SH-SY5Y (cell line): ENCODE measurements at regions not wholly inside any gene's neighbourhood (a gene's known extent, or its start where the extent isn't known, plus 50 kb on each side); places are given as distances from the start of the nearest gene placed in this dataset.

ENCODE experiments used
- GATA2 ChIP-seq: IDR thresholded peaks from 2 replicates; pipeline ENCODE4 v1.6.1; 2011; ENCODE audit warnings: mild to moderate bottlenecking, low read depth, low read length
- GATA3 ChIP-seq: IDR thresholded peaks from 2 replicates; pipeline ENCODE4 v1.6.1; 2011; ENCODE audit warnings: low read depth, mild to moderate bottlenecking, low read length, moderate library complexity

DNA sequence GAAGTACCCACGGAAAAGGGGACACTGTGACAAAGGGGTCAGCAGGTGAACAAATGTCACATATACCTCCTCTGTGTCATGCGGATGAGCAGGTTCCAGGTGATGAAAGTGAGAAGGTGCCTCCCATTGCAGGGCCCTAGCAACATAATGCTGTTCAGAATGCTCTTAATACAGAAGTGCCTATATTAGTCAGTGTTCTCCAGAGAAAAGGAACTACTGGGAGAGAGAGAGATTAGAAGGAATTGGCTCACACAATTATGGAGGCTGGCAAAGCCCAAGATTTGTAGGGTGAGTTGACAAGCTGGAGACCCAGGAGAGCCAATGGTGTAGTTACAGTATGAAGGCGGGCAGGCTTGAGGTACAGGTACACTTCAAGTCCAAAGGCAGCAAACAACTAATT is 98.1 kb upstream of the CDC42EP3 start:
- TF ChIP-seq GATA3 (no peak), GATA2 (no peak)
